Stimulated activated naive CD8-positive, alpha-beta T cell treated with anti-CD3 and anti-CD28 coated beads, Interleukin-15, Interleukin-2, amounts not matched to agents 100 U/mL and 50 U/mL, for 24 hours (primary cell): ENCODE measurements at regions not wholly inside any gene's neighbourhood (a gene's known extent, or its start where the extent isn't known, plus 50 kb on each side); places are given as distances from the start of the nearest gene placed in this dataset.

ENCODE experiments used
- ATAC-seq: fragments of 150-1000 bp; cut with Tn5 transposase; one replicate; pipeline ENCODE4 v1.10.0; 2021
- DNase-seq: peaks from one replicate; pipeline ENCODE4 v3.0.0; 2021

GRCh38 chr2:126990605-126991532, 92.2 kb downstream of the TEX51 start:
- ATAC-seq, result no peak
- no peak for DNase-seq

GRCh38 chr2:126994340-126994777, 95.7 kb downstream of the TEX51 start:
- DNase-seq, result no peak
- no peak for ATAC-seq

DNA sequence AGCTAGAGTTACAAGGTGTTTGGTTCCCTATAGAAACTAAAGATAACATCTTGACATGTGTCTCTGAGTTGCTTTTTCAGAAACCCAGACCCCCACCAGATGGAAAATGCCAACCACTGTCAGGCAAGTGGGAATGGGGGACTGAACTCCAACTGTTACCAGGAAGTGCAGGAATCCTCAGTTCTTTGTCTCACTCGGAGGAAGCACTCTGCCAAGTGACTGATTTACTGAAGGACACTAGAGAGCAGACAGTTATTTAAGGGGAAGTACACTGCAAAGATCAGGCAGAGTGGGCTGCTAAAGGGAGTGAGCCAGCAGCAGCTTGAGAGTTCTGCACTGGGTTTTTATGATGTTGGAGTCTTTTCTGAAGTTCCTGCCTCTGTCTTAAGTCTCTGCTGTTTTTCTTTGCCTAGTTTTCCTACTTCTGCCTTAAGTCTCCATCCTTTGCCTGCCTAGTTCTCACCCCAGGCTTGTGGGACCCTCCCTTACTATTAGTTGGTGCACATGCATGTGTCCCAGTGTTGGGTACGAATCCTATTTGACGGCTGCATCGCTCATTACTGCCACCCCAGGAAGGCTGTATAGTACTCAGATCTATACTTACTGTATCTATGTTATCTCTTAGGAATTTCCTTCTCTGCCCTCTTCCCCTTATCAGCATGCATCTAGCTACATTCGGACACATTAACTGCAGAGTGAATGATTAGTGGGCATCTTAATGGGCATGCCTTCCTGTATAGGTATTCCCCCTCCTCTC, 97.1 kb downstream of the TEX51 start:
- no peak for ATAC-seq
- no peak for DNase-seq

DNA sequence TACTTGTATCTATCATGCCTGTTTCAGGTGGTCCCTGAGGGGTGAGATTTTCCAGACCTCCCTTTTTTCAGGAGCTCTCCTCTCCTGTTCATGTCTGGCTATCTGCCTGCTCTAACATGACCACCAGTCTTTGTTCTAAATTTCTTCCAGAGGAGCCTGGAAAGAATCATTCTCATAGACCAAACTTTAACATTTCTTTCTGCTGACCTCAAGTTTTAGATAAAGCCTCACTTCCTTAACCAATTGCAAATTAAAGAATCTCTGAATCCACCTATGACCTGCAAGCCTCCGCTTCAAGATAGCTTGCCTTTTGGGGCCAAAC, 97.6 kb downstream of the TEX51 start:
- ATAC-seq (no peak), DNase-seq (no peak)
